GM19023 (cell line): ENCODE measurements at regions not wholly inside any gene's neighbourhood (a gene's known extent, or its start where the extent isn't known, plus 50 kb on each side); places are given as distances from the start of the nearest gene placed in this dataset.

Source experiments
- ATAC-seq: cut with Tn5 transposase; IDR thresholded peaks from one replicate; pipeline ENCODE4 v1.9.1; 2021; ENCODE audit warnings: mild to moderate bottlenecking, moderate library complexity; ENCODE audit not compliant: unreplicated experiment

GRCh38 chr7:11895337-11895736, 63.3 kb upstream of the THSD7A start:
- ATAC-seq: no peak

GRCh38 chr7:11896663-11897062, 64.7 kb upstream of the THSD7A start:
- no peak for ATAC-seq

DNA sequence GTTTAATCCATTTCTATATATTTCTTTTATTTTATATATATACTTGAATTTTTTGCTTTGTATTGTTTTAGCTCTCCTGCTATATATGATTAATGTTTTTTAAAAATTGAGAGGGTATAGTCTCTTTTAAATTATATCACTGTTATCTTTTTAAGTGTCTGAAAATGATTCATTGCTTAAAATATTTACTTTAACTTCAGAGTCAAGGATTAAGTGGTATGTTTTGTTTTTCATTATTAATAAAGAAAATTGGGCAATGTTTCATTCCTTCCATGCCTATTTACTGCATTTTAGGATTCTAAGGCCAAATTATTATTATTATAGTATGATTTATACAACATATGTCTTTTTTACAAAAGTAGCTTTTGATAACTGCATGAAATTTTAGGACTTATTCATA, 67.2 kb upstream of the THSD7A start:
- no peak for ATAC-seq

GRCh38 chr7:11910253-11910652, 78.3 kb upstream of the THSD7A start:
- ATAC-seq: no peak

- no peak for ATAC-seq
Measured at GRCh38 chr7:11911900-11912299, 79.9 kb upstream of the THSD7A start.

DNA sequence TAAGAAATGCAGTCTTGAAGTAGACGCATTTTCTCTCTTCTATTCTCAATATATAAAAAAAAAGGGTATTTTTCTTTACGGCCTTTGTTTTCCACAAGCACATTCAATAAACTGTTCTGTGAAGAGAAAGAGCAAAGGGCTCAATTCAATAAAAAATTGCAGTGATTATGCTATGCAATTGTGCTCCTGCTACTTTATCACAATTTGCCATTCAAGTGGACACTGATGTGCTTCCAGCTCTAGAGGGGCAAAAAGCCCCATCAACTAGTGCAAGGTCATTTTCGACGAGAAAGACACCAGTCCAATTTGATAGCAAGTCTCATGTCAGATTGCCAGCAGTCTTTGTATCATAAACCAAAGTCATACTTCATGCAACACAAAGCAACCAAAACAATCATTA, 82.6 kb upstream of the THSD7A start:
- no peak for ATAC-seq

DNA sequence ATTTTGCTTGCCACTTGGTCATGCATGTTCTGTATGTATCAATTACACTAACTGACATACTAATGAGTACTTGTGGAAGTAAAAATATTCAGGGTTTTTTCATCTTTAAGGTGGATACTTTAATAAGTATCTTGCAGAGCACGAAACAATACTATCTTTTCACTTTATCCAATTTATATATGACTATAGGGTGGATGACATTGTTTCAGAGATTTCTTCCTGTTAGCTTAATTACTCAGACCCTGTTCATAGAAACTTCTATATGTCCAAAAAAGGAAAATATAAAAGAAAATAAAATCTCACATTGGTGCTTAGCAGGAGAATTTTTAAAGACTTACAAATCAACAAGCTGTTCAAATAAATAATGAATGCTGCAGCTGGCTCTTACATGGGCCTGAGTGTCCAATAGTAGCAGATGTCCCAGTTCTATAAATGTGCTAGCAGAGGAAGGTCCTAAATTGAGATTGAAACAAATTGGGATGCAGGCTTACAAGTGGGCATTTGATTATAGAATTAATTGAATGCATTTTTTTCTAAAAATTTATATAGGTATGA, 91.5 kb upstream of the THSD7A start:
- no peak for ATAC-seq

GRCh38 chr7:11931307-11931706, 99.3 kb upstream of the THSD7A start:
- no peak for ATAC-seq

GRCh38 chr7:11934796-11935195, 102.8 kb upstream of the THSD7A start:
- ATAC-seq: no peak

DNA sequence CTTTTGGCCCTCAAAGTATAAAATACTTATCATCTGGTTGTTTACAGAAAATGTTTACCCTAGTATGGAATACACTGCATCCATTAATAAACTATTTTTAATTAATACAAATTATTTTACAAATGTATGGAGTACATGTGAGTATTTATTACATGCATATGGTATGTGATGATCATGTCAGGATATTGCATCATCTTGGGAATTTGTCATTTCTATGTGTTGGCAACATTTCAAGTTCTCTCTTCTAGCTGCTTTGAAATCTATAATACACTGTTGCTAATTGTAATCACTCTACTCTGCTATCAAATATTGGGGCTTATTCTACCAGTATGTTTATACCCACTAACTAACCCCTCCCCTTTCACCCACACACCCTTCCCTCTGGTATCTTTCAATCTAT, 103.9 kb upstream of the THSD7A start:
- ATAC-seq: no peak

DNA sequence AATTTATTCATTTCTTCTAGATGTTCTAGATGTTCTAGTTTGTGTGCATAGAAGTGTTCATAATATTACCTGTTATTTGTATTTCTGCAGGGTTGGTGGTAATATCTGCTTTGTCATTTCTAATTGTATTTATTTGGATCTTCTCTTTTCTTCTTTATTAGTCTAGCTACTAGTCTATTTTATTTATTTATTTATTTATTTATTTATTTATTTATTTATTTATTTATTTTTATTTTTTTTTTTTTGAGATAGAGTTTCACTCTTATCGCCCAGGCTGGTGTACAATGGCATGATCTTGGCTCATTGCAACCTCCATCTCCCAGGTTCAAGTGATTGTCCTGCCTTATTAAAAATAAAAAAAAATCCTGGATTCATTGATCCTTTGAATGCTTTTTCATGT, 114.8 kb upstream of the THSD7A start:
- no peak for ATAC-seq

GRCh38 chr7:11950281-11950680, 118.3 kb upstream of the THSD7A start:
- no peak for ATAC-seq

GRCh38 chr7:11950942-11951341, 118.9 kb upstream of the THSD7A start:
- no peak for ATAC-seq

DNA sequence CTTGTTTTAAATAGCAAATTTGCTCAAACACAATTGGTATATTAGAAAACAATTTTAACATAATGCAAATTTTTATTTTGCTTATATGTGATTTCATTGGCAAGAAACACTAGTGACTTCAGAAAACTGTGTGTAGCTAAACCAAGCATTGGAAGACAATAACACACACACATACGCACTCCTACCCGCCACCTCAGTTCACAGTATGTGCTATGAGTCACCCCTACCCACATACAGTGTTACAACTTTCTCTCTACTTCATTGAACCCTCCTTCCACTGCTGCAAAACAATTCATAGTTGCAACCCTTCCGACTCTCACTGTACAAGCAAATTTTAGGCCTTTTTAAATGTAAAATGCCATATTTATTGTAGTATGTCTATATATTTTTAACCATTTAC, 119.9 kb upstream of the THSD7A start:
- no peak for ATAC-seq

DNA sequence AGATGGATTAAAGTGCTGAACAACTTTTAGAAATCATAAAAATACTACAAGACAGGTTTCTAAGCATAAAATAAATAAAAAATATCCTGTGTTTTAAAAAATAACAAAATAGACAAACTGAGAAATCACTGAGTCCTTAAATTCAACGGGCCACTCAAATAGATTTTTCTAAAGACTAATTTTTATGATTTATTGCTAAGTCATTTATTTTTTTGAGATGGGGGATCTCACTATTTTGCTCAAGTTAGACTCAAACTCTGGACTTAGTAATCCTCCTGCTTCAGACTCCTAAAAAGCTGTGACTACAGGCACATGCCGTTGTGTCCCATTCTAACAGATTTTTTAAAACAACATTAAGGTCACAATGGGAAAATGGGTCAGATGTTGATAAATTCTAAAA, 121.0 kb upstream of the THSD7A start:
- no peak for ATAC-seq

- no peak for ATAC-seq
Measured at GRCh38 chr7:11956991-11957390, 125.0 kb upstream of the THSD7A start.

GRCh38 chr7:11957956-11958355, 126.0 kb upstream of the THSD7A start:
- no peak for ATAC-seq

- ATAC-seq: no peak
Measured at GRCh38 chr7:11959121-11959520, 127.1 kb upstream of the THSD7A start.

GRCh38 chr7:11960621-11961020, 128.6 kb upstream of the THSD7A start:
- ATAC-seq: no peak

DNA sequence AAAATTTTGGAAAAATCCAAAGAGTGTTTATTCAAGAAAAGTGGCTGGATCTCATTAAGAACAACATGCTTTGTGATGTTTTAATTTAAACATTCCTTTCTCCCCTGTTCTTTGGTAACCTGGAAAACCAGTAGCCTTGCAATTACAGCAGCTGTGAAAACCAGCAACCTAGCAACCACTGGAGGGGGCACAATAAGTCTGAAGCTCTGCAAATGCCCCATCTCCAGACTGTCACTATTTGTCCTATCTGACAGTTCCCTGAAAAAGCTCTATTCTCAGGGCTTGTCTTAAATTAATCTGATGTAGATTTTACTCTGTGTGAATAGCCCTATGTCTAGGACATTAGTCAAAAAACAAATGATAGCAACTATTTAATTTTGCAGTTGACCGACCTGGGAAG, 137.6 kb upstream of the THSD7A start:
- ATAC-seq: no peak

DNA sequence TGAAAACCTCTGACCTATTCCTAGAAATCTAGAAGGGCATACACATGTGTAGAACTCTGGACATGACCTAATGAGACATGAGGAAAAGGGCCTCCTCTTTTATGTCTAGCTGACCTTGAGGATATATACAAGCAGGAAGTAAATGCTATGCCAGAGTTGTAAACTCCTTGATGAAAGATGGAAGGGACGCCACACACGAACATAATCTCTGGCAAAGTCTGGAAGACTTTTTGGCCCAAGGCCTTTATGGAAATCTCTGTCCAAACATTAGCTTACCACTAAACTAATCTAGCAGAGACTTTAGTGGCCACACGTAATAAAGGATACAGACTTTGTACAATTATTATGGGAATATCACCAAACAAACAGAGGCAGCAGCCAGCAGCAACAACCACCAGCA, 138.1 kb upstream of the THSD7A start:
- no peak for ATAC-seq

GRCh38 chr7:11985376-11985775, 153.4 kb upstream of the THSD7A start:
- ATAC-seq: no peak

DNA sequence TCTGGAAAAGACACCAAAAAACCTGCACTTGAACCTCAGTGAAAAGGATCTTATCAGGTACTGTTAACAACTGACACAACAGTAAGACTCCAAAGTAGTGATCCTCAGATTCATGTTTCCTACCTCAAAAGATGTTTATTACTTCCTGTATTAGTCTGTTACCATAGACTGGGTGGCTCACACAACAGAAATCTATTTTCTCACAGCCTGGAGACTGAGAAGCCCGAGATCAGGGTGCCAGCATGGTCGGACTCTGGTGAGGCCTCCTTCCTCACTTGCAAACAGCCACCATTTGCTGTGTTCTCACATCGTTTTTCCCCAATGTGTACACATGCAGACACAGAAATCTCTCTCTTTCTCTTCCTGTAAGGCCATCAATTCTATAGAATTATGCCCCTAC, 154.0 kb upstream of the THSD7A start:
- ATAC-seq: no peak

DNA sequence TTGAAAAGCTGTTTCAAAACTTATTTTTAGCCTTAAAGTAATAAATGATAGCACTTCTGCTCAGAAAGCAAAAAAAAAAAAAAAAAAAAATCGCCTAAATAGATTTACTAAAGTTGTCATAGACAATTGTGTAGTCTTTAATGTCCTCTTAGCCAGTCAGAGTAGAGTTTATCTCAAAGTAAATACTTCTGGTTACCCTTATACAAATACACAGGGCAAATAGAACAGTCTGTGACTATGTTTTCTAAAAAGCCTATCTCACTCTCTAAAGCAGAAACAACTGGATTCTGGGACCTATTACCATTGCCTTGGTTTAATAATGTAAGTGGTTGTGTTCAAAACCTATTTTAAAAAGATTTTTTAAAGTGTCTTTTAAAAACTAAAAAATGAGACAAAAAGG, 156.2 kb upstream of the THSD7A start:
- no peak for ATAC-seq
